ENCODE measurements at regions not wholly inside any gene's neighbourhood (a gene's known extent, or its start where the extent isn't known, plus 50 kb on each side); places are given as distances from the start of the nearest gene placed in this dataset.

DNA sequence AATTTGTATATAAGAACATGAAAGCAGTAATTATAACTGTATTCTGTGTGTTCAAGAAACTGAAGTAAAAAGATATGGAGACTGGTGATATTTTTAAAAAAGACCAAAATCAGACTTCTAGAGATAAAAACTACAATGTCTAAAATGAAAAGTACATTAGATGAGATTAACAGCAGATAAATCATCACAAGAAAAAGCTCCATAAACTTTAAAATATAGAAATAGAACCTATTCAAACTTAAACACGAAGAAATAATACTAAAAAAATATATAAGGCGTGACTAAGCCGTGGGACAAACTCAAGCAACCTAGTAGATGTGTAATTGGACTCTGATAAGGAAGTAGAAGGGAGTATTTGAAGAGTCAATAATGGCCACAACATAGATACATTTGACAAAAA, 189.1 kb upstream of the ZMIZ1 start:
- Histone ChIP-seq H3K27ac (no peak overlapping the region), H3K4me3 (no peak overlapping the region)

DNA sequence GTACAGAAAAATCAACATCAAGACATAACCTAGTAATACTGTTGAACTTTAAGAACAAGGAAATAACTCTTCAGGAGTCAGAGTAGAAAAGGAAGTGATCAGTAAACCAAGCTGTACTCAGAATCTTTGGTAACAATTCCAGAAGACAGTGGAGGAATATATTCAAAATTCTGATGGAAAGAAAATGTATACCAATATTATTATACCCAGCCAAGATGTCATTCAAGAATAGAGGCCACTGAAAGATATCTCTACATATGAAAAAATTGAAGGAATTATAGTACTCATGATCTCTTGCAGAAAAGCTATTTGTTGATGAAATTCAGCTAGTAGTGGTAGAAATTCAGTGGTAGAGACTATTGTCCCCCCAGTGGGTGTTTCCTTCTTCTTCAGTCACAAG, 182.6 kb upstream of the ZMIZ1 start:
- DNase-seq (ENCODE audit: low read depth in 1 of 2, low spot score in 1 of 2), result no peak
- Histone ChIP-seq H3K4me1 (ENCODE audit: low read depth) (peaks cover 6% of the 10 kb centered on the region), H3K27me3 (no peaks in the 10 kb centered on the region), H3K36me3 (no peaks in the 10 kb centered on the region), H3K9me3 (ENCODE audit: low read depth) (no peaks in the 10 kb centered on the region), H3K4me3 (no peak overlapping the region), H3K27ac (no peak overlapping the region)
- TF ChIP-seq, protein P1, sequence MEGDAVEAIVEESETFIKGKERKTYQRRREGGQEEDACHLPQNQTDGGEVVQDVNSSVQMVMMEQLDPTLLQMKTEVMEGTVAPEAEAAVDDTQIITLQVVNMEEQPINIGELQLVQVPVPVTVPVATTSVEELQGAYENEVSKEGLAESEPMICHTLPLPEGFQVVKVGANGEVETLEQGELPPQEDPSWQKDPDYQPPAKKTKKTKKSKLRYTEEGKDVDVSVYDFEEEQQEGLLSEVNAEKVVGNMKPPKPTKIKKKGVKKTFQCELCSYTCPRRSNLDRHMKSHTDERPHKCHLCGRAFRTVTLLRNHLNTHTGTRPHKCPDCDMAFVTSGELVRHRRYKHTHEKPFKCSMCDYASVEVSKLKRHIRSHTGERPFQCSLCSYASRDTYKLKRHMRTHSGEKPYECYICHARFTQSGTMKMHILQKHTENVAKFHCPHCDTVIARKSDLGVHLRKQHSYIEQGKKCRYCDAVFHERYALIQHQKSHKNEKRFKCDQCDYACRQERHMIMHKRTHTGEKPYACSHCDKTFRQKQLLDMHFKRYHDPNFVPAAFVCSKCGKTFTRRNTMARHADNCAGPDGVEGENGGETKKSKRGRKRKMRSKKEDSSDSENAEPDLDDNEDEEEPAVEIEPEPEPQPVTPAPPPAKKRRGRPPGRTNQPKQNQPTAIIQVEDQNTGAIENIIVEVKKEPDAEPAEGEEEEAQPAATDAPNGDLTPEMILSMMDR (IDR thresholded peaks at IDR 0.05; ENCODE audit: low read depth, low read length), result no peak

More for the DNA sequence above, 189.1 kb upstream of the ZMIZ1 start:
- H3K9me3 ChIP-seq (ENCODE audit: low read depth), result no peaks in the 10 kb centered on the region
- TF ChIP-seq, protein P1 (IDR thresholded peaks at IDR 0.05; ENCODE audit: low read depth, low read length), result no peak
- DNase-seq (ENCODE audit: low read depth in 1 of 2, low spot score in 1 of 2), result no peak
- H3K27me3 ChIP-seq, result no peaks in the 10 kb centered on the region
- H3K4me1 ChIP-seq (ENCODE audit: low read depth), result no peaks in the 10 kb centered on the region
- no peaks in the 10 kb centered on the region for H3K36me3 ChIP-seq

DNA sequence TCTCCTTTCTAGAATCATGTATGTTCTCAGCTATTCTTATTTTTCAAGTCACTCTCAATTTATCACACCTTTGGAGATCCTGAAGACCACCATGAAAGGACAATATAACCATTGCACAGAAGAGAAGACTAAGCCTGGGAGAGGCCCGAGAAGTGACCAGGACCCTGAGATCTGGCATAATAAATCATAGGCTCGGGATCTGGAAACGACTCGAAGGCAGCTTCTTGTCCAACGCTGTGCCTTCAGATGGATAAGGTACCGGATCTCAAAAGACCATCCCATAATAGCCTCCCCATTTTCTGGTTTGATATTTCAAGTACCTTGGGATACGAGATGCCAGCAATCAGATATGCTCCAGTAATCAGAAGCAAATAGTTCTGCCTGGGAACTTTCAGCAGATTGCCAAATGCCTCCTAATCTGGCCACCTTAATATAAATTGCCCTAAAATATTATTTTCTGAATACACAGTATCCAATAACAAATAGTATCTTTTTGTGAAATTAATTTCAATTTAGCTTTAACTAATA, 179.2 kb upstream of the ZMIZ1 start:
- DNase-seq (ENCODE audit: low read depth in 1 of 2, low spot score in 1 of 2), result no peak

DNA sequence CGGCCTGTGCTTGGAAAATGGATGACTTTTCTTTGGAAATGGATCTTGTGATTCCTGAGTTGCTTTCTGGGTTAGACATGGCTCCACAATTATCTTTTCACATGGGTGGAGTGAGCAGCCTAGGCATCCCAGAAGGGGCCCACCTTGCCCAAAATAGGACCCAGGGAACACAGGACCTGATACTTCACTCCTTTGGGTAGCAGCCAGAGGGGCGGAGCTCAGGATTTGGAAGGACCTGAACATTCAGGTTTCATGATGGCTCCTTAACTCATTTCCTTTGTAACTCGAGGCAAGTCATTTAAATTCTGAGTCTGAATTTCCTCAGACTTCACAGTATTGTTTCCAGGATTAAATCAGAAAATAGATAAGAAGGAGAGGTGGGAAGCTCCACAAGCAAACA, 178.3 kb upstream of the ZMIZ1 start:
- Histone ChIP-seq H3K4me3 (no peak overlapping the region), H3K4me1 (ENCODE audit: low read depth) (peaks cover 6% of the 10 kb centered on the region), H3K9me3 (ENCODE audit: low read depth) (no peaks in the 10 kb centered on the region), H3K27ac (no peak overlapping the region), H3K27me3 (no peaks in the 10 kb centered on the region), H3K36me3 (no peaks in the 10 kb centered on the region)
- TF ChIP-seq, protein P1 (IDR thresholded peaks at IDR 0.05; ENCODE audit: low read depth, low read length), result no peak
- DNase-seq (ENCODE audit: low read depth in 1 of 2, low spot score in 1 of 2), result no peak

More for the DNA sequence above, 179.2 kb upstream of the ZMIZ1 start:
- Histone ChIP-seq H3K36me3 (no peaks in the 10 kb centered on the region), H3K9me3 (ENCODE audit: low read depth) (no peaks in the 10 kb centered on the region), H3K27me3 (no peaks in the 10 kb centered on the region), H3K4me3 (no peak overlapping the region), H3K4me1 (ENCODE audit: low read depth) (peaks cover 6% of the 10 kb centered on the region), H3K27ac (no peak overlapping the region)
- TF ChIP-seq, protein P1 (IDR thresholded peaks at IDR 0.05; ENCODE audit: low read depth, low read length), result no peak

DNA sequence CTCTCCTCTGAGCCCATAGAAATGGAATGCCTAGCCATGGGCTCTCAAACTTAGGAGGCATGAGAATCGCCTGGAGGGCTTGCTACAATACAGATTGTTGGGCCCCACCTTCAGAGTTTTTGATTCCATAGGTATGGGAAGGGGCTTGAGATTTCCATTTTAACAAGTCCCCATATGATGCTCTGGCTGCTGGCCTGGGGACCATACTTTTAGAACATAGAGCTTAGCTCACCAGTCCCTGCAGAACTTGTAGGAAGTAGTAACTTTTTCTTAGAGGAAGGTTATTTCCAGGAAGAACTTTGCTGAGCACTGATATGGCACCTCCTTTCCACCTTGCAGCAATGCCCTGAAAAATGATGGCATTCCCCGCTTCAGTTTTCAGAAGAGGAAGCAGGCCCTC, 177.0 kb upstream of the ZMIZ1 start:
- Histone ChIP-seq H3K27ac (no peak overlapping the region), H3K4me3 (no peak overlapping the region), H3K27me3 (no peaks in the 10 kb centered on the region), H3K4me1 (ENCODE audit: low read depth) (peaks cover 9% of the 10 kb centered on the region), H3K36me3 (no peaks in the 10 kb centered on the region), H3K9me3 (ENCODE audit: low read depth) (no peaks in the 10 kb centered on the region)
- no peak for DNase-seq (ENCODE audit: low read depth in 1 of 2, low spot score in 1 of 2)
- TF ChIP-seq, protein P1 (IDR thresholded peaks at IDR 0.05; ENCODE audit: low read depth, low read length), result no peak

All from cardiac muscle cell (in vitro differentiated cells and primary cell).